SK-N-SH (cell line): ENCODE measurements at regions not wholly inside any gene's neighbourhood (a gene's known extent, or its start where the extent isn't known, plus 50 kb on each side); places are given as distances from the start of the nearest gene placed in this dataset.

Experiments
- CTCF ChIA-PET: fragments of 300-600, 350-600 bp; formaldehyde crosslinking; extraction: SDS; loops from one replicate; lab custom pipeline; 2021; lab: Yijun Ruan, JAX
- POLR2A ChIA-PET: fragments of 350-600 bp; sonication (Branson Sonifier 250); formaldehyde crosslinking; extraction: SDS; loops from one replicate; lab custom pipeline; 2020; ENCODE audit warnings: antibody characterized with exemption, inconsistent platforms; lab: Yijun Ruan, JAX
- DNase-seq: peaks from one replicate; pipeline ENCODE4 v3.0.0; 2012
- H2AFZ ChIP-seq: fragments of 200-600 bp; sonication (generic); 2 replicates; pipeline ENCODE4 v1.8.1; 2016; ENCODE audit warnings: antibody characterized with exemption, mild to moderate bottlenecking, low read depth
- H3F3A ChIP-seq: fragments of 200-600 bp; sonication (generic); replicated peaks from 2 replicates; pipeline ENCODE3; 2016; ENCODE audit warnings: antibody characterized with exemption, mild to moderate bottlenecking; ENCODE audit not compliant: insufficient read depth
- H3K27ac ChIP-seq, 2 experiments: fragments of 200-500 bp in 1 of 2; fragments of 200-600 bp in 1 of 2; sonication (Bioruptor generic) in 1 of 2; sonication (generic), shearing (Covaris generic) in 1 of 2; 2 replicates each; pipeline versions ENCODE4 v1.5.1 to v1.6.1; 2014 to 2016; ENCODE audit warnings: low read depth in 2 of 2, inconsistent platforms in 1 of 2, low read length in 1 of 2, mild to moderate bottlenecking in 1 of 2, mixed read lengths in 1 of 2
- H3K27me3 ChIP-seq: fragments of 200-600 bp; sonication (generic), shearing (Covaris generic); 2 replicates; pipeline ENCODE4 v1.6.1; 2016; ENCODE audit warnings: mixed run types; ENCODE audit not compliant: insufficient read depth
- H3K36me3 ChIP-seq, 2 experiments: fragments of 200-500 bp in 1 of 2; fragments of 200-600 bp in 1 of 2; sonication (Bioruptor generic) in 1 of 2; sonication (generic) in 1 of 2; replicated peaks in 1 of 2; 2 replicates each; pipeline versions ENCODE3 to v1.5.1; 2014 to 2016; ENCODE audit warnings: low read length in 1 of 2, mild to moderate bottlenecking in 1 of 2; ENCODE audit not compliant: insufficient read depth in 2 of 2, control insufficient read depth in 1 of 2
- H3K4me1 ChIP-seq, 2 experiments: fragments of 200-500 bp in 1 of 2; fragments of 200-600 bp in 1 of 2; sonication (Bioruptor generic) in 1 of 2; sonication (generic), shearing (Covaris generic) in 1 of 2; 2 replicates each; pipeline versions ENCODE4 v1.5.1 to v1.6.1; 2014 to 2016; ENCODE audit warnings: low read depth in 1 of 2, low read length in 1 of 2, mixed run types in 1 of 2; ENCODE audit not compliant: insufficient read depth in 2 of 2, control insufficient read depth in 1 of 2
- H3K4me2 ChIP-seq: fragments of 200-600 bp; sonication (generic), shearing (Covaris generic); 2 replicates; pipeline ENCODE4 v1.6.1; 2017; ENCODE audit warnings: mixed run types
- H3K4me3 ChIP-seq, 2 experiments: fragments of 200-500 bp in 1 of 2; fragments of 200-600 bp in 1 of 2; sonication (Bioruptor generic) in 1 of 2; sonication (generic), shearing (Covaris generic) in 1 of 2; 2 replicates each; pipeline versions ENCODE4 v1.5.1 to v1.8.1; 2014 to 2016; ENCODE audit warnings: low read depth in 2 of 2, inconsistent platforms in 1 of 2, low read length in 1 of 2, mild to moderate bottlenecking in 1 of 2, mixed read lengths in 1 of 2, moderate library complexity in 1 of 2
- H3K79me2 ChIP-seq: fragments of 200-600 bp; sonication (generic); 2 replicates; pipeline ENCODE4 v1.8.1; 2017; ENCODE audit warnings: mild to moderate bottlenecking; ENCODE audit not compliant: insufficient read depth
- H3K9ac ChIP-seq: fragments of 200-600 bp; sonication (generic); 2 replicates; pipeline ENCODE4 v1.6.1; 2017; ENCODE audit warnings: mixed run types
- H3K9me2 ChIP-seq: fragments of 200-600 bp; sonication (generic); 2 replicates; pipeline ENCODE4 v1.6.1; 2017; ENCODE audit warnings: mixed run types
- H3K9me3 ChIP-seq: fragments of 200-600 bp; sonication (generic); 2 replicates; pipeline ENCODE4 v1.6.1; 2017; ENCODE audit warnings: mixed run types, mild to moderate bottlenecking, moderate library complexity
- H4K20me1 ChIP-seq: fragments of 200-600 bp; sonication (generic); 2 replicates; pipeline ENCODE4 v1.6.1; 2017; ENCODE audit warnings: mild to moderate bottlenecking, mixed run types; ENCODE audit not compliant: insufficient read depth
- CHD2 ChIP-seq: fragments of 150-350 bp; IDR thresholded peaks from 2 replicates; pipeline ENCODE4 v1.6.1; 2018; ENCODE audit warnings: low read length; ENCODE audit not compliant: partially characterized antibody
- EP300 ChIP-seq, 2 experiments: IDR thresholded peaks; 2 replicates each; pipeline versions ENCODE4 v1.4.0 to v1.6.1; 2012; ENCODE audit warnings: borderline replicate concordance in 1 of 2, low read depth in 1 of 2, low read length in 1 of 2
- FOXJ3 ChIP-seq: sonication (generic); formaldehyde crosslinking; IDR thresholded peaks from 2 replicates; pipeline ENCODE4 v1.5.1; 2020; ENCODE audit warnings: mild to moderate bottlenecking, missing genetic modification reagents
- JUND ChIP-seq: IDR thresholded peaks from 2 replicates; pipeline ENCODE4 v1.4.0; 2012
- MXI1 ChIP-seq: IDR thresholded peaks from 2 replicates; pipeline ENCODE4 v1.6.1; 2012; ENCODE audit warnings: mild to moderate bottlenecking, low read depth, low read length, improper control_type of control experiment
- PBX3 ChIP-seq: IDR thresholded peaks from 2 replicates; pipeline ENCODE4; 2012
- POLR2AphosphoS5 ChIP-seq: IDR thresholded peaks from 2 replicates; pipeline ENCODE4 v1.6.1; 2012; ENCODE audit warnings: low read depth, low read length
- RFX5 ChIP-seq: IDR thresholded peaks from 2 replicates; pipeline ENCODE4 v1.6.1; 2012; ENCODE audit warnings: mild to moderate bottlenecking, improper control_type of control experiment, low read length
- RXRA ChIP-seq: IDR thresholded peaks from 2 replicates; pipeline ENCODE4 v1.4.0; 2012; ENCODE audit warnings: low read depth, mild to moderate bottlenecking, borderline replicate concordance
- SIN3A ChIP-seq: IDR thresholded peaks from 2 replicates; pipeline ENCODE4 v1.6.1; 2012; ENCODE audit warnings: low read depth, mild to moderate bottlenecking, low read length, moderate library complexity, borderline replicate concordance
- SMC3 ChIP-seq: IDR thresholded peaks from 2 replicates; pipeline ENCODE4 v1.6.1; 2012; ENCODE audit warnings: low read depth, low read length, improper control_type of control experiment
- USF1 ChIP-seq: IDR thresholded peaks from 2 replicates; pipeline ENCODE4 v1.4.0; 2012; ENCODE audit warnings: low read depth, borderline replicate concordance
- YY1 ChIP-seq: IDR thresholded peaks from 2 replicates; pipeline ENCODE4 v1.4.0; 2012; ENCODE audit warnings: low read depth, mild to moderate bottlenecking
- WGBS: methylation state at CpG from one replicate; pipeline ENCODE4 v1.1.6; 2017; ENCODE audit warnings: low lambda C conversion rate; 5-methylcytosine and 5-hydroxymethylcytosine counted together
- TF ChIP-seq, protein P1 (sequence below): fragments of 200-600 bp; sonication (generic); IDR thresholded peaks from 2 replicates; pipeline ENCODE4 v1.6.1; 2017; ENCODE audit warnings: antibody characterized with exemption, mild to moderate bottlenecking, moderate library complexity
- TF ChIP-seq, protein P2 (sequence below): IDR thresholded peaks from 2 replicates; pipeline ENCODE4 v1.4.0; 2012; ENCODE audit warnings: low read depth, borderline replicate concordance

GRCh38 chr12:42756841-42757623 is 167.5 kb upstream of the PRICKLE1 start (continued):
- TF ChIP-seq, protein P1, sequence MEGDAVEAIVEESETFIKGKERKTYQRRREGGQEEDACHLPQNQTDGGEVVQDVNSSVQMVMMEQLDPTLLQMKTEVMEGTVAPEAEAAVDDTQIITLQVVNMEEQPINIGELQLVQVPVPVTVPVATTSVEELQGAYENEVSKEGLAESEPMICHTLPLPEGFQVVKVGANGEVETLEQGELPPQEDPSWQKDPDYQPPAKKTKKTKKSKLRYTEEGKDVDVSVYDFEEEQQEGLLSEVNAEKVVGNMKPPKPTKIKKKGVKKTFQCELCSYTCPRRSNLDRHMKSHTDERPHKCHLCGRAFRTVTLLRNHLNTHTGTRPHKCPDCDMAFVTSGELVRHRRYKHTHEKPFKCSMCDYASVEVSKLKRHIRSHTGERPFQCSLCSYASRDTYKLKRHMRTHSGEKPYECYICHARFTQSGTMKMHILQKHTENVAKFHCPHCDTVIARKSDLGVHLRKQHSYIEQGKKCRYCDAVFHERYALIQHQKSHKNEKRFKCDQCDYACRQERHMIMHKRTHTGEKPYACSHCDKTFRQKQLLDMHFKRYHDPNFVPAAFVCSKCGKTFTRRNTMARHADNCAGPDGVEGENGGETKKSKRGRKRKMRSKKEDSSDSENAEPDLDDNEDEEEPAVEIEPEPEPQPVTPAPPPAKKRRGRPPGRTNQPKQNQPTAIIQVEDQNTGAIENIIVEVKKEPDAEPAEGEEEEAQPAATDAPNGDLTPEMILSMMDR, result no peak
- no peak for TF ChIP-seq FOXJ3 (CRISPR knock-in tag)
- peak; percentile 20 to 89; a peak in 2 of 4 replicates for TF ChIP-seq EP300 (IDR thresholded peaks at IDR 0.05; ENCODE audit: borderline replicate concordance in 1 of 2, low read depth in 1 of 2, low read length in 1 of 2)
- TF ChIP-seq USF1, result no peak
- TF ChIP-seq RXRA, result peak; percentile 67; the same call in 1 of the 2 replicates
- no peak for TF ChIP-seq SIN3A
- no peak for TF ChIP-seq MXI1

DNA sequence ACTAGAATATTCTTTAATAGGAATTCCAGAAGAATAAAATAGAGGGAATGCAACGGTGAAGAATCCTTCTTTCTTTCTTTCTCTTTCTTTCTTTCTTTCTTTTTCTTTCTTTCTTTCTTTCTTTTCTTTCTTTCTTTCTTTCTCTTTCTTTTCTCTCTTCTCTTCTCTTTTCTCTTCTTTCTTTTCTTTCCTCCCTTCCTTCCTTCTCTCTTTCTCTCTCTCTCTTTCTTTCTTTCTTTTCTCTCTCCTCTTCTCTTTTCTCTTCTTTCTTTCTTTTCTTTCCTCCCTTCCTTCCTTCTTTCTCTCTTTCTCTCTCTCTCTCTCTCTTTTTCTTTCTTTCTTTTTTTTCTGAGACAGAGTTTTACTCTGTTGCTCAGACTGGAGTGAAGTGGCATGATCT is 160.8 kb upstream of the PRICKLE1 start:
- TF ChIP-seq SMC3, result no peak
- TF ChIP-seq, protein P2, sequence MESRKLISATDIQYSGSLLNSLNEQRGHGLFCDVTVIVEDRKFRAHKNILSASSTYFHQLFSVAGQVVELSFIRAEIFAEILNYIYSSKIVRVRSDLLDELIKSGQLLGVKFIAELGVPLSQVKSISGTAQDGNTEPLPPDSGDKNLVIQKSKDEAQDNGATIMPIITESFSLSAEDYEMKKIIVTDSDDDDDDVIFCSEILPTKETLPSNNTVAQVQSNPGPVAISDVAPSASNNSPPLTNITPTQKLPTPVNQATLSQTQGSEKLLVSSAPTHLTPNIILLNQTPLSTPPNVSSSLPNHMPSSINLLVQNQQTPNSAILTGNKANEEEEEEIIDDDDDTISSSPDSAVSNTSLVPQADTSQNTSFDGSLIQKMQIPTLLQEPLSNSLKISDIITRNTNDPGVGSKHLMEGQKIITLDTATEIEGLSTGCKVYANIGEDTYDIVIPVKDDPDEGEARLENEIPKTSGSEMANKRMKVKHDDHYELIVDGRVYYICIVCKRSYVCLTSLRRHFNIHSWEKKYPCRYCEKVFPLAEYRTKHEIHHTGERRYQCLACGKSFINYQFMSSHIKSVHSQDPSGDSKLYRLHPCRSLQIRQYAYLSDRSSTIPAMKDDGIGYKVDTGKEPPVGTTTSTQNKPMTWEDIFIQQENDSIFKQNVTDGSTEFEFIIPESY, result no peak
- no peak for TF ChIP-seq JUND
- TF ChIP-seq POLR2AphosphoS5, result no peak
- TF ChIP-seq YY1, result no peak
- TF ChIP-seq RFX5, result no peak
- TF ChIP-seq CHD2, result no peak
- TF ChIP-seq PBX3, result no peak
- no peak for TF ChIP-seq SIN3A
- no peak overlapping the region for H3K27ac ChIP-seq
- no peaks in the 10 kb centered on the region for H3F3A ChIP-seq
- H3K9me3 ChIP-seq, result no peaks in the 10 kb centered on the region
- no peaks in the 10 kb centered on the region for H3K79me2 ChIP-seq
- H4K20me1 ChIP-seq, result no peaks in the 10 kb centered on the region
- DNase-seq, result no peak
- ChIA-PET POLR2A (no interaction called here), CTCF (interaction anchor here (1.7 kb wide), 1 partner anchor 9 kb away, joined by 4 read pairs; no protein-coding TSS in a partner anchor)
- no peaks in the 10 kb centered on the region for H3K27me3 ChIP-seq
- H3K9me2 ChIP-seq, result no peaks in the 10 kb centered on the region
- H3K36me3 ChIP-seq, result no peaks in the 10 kb centered on the region
- H3K4me3 ChIP-seq, result no peak overlapping the region
- H3K4me2 ChIP-seq, result no peak overlapping the region
- H2AFZ ChIP-seq, result no peak overlapping the region
- H3K4me1 ChIP-seq, result no peaks in the 10 kb centered on the region
- H3K9ac ChIP-seq, result no peak overlapping the region
- 41% methylated on average over 1 of the region's 1 CpG for WGBS
